Mucosa of rectum (tissue), 2 donors: ENCODE measurements at regions not wholly inside any gene's neighbourhood (a gene's known extent, or its start where the extent isn't known, plus 50 kb on each side); places are given as distances from the start of the nearest gene placed in this dataset.

Experiments used
- H3K27ac ChIP-seq, 2 donors: one replicate each; pipeline ENCODE4 v1.7.0; 2013; ENCODE audit warnings: inconsistent platforms in 2 of 2, low read depth in 2 of 2, low read length in 2 of 2
- H3K27me3 ChIP-seq, 2 donors: one replicate each; pipeline ENCODE4 v1.7.0; 2013; ENCODE audit warnings: low read length in 2 of 2; ENCODE audit not compliant: control insufficient read depth in 2 of 2, insufficient read depth in 2 of 2
- H3K36me3 ChIP-seq, 2 donors: one replicate each; pipeline ENCODE4 v1.7.0; 2013; ENCODE audit warnings: low read length in 2 of 2; ENCODE audit not compliant: control insufficient read depth in 2 of 2, insufficient read depth in 2 of 2
- H3K4me1 ChIP-seq, 2 donors: one replicate each; pipeline ENCODE4 v1.7.0; 2013; ENCODE audit warnings: low read length in 2 of 2, mild to moderate bottlenecking in 1 of 2; ENCODE audit not compliant: control insufficient read depth in 2 of 2, insufficient read depth in 2 of 2
- H3K4me3 ChIP-seq, 2 donors: one replicate each; pipeline ENCODE4 v1.7.0; 2013; ENCODE audit warnings: low read length in 2 of 2
- H3K9ac ChIP-seq, 2 donors: one replicate each; pipeline ENCODE4 v1.7.0; 2013; ENCODE audit warnings: low read length in 2 of 2, low read depth in 1 of 2, mild to moderate bottlenecking in 1 of 2
- H3K9me3 ChIP-seq, 2 donors: one replicate each; pipeline ENCODE4 v1.7.0; 2013; ENCODE audit warnings: low read length in 2 of 2; ENCODE audit not compliant: control insufficient read depth in 2 of 2
- donor health status: healthy.
- donor health status: Normal muscosa, but diverticular disease.

DNA sequence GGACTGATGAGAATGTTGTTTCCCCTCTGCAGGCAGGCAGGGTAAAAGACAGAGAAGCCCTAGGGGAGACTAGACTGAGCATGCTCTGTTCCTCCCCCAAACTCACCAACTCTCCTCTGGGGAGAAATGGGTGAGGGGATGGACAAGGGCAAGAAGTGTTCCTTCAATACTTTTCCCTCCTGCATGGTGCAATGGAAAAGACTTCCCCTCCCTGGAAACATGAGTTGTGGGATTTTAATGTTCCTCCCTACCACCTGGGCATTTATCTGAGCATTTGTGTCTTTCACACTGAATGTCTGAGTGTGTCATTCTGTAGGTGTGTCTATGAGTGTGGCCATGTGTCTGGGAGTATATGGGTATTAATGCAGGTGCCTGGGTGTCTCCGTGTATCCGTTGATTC lies 275.7 kb downstream of the C1orf94 start:
- Histone ChIP-seq H3K27ac (no peak overlapping the region), H3K4me3 (no peak overlapping the region), H3K36me3 (no peaks in the 10 kb centered on the region), H3K9ac (no peak overlapping the region), H3K27me3 (no peaks in the 10 kb centered on the region), H3K9me3 (no peaks in the 10 kb centered on the region), H3K4me1 (no peaks in the 10 kb centered on the region)

DNA sequence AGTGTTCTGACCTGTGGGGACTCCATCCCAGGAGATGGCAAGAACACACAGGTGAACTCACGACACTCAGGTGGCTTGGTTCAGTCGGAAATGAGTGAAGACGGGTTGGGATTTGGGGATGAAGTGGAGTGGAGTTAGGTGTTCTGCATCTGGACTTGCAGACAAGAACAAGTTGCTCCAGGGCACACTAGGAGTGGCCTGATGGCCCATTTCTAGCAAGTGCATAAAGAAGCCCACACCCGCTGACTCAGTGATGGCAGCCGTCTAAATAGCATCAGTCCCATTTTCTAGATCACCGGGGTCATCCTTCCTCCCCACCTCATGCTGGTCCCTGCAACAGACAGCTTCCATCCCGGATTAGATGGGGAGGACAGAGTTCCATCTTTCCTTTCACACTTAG lies 278.4 kb downstream of the C1orf94 start:
- H3K4me1 ChIP-seq = no peaks in the 10 kb centered on the region
- no peak overlapping the region for H3K9ac ChIP-seq
- H3K36me3 ChIP-seq = no peaks in the 10 kb centered on the region
- no peaks in the 10 kb centered on the region for H3K9me3 ChIP-seq
- H3K4me3 ChIP-seq = no peak overlapping the region
- H3K27me3 ChIP-seq = no peaks in the 10 kb centered on the region
- no peak overlapping the region for H3K27ac ChIP-seq

DNA sequence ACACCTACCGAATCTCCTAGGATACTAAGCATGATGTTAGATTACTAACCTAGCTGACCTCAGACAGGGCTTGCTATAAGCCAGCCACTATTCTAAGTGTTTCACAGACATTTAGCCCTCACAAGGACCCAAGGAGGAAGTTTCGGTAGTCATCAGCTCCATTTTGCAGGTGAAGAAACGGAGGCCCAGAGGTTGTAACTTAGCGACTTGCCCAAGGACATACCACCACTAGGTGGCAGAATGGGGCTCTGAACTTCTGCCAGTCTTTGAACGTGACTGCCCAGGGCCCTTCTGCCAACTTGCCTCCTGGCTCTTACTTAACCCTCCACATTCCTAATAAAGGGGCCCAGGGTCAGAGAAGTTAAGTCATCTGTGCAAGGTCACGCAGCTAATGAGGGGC lies 283.5 kb downstream of the C1orf94 start:
- Histone ChIP-seq H3K36me3 (no peaks in the 10 kb centered on the region), H3K27me3 (no peaks in the 10 kb centered on the region), H3K4me1 (no peaks in the 10 kb centered on the region), H3K27ac (no peak overlapping the region), H3K9me3 (no peaks in the 10 kb centered on the region), H3K4me3 (no peak overlapping the region), H3K9ac (no peak overlapping the region)

DNA sequence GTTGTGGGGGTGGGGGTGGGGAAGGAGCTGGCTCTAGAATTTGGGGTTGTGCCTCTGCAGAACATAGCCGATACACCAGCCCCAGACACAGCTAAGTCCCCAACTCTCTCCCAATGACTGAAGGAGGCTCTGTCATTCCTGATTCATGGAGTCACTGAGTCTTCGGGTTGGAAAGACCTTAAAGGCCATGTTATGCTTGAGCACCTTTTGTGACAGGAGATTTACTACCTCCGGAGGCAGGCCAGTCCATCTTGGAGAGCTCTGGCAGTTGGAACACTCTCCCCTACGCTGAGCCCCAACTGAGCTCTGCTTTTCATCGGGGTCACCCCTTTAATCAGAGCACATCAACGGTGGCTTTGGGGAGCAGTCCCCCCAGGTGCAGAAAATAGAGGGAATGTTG lies 284.4 kb upstream of the GJB5 start:
- H3K36me3 ChIP-seq = no peaks in the 10 kb centered on the region
- no peaks in the 10 kb centered on the region for H3K4me1 ChIP-seq
- no peak overlapping the region for H3K27ac ChIP-seq
- H3K27me3 ChIP-seq = no peaks in the 10 kb centered on the region
- H3K4me3 ChIP-seq = no peak overlapping the region
- no peaks in the 10 kb centered on the region for H3K9me3 ChIP-seq
- H3K9ac ChIP-seq = no peak overlapping the region

DNA sequence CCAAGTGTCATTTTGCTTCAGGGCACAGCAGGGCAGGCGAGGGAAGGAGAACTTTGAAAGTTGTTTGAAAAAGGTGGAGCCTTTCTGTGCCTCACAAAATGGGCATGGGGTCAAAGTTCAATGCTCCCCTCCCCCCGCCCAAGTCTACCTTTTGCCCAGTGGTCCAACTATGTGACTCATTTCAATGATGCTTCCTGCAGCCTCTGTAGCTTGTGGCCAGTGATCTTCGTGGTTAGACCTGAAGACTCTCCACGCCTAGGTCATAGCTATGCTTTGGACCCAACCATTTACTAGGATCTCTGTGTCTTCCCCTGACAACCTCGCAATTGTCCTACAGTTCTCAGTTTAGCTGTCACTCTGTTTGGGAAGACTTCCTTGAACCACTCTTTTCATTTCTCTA lies 280.3 kb upstream of the GJB5 start:
- Histone ChIP-seq H3K4me3 (no peak overlapping the region), H3K36me3 (no peaks in the 10 kb centered on the region), H3K27ac (no peak overlapping the region), H3K9me3 (no peaks in the 10 kb centered on the region), H3K27me3 (no peaks in the 10 kb centered on the region), H3K9ac (no peak overlapping the region), H3K4me1 (no peaks in the 10 kb centered on the region)

DNA sequence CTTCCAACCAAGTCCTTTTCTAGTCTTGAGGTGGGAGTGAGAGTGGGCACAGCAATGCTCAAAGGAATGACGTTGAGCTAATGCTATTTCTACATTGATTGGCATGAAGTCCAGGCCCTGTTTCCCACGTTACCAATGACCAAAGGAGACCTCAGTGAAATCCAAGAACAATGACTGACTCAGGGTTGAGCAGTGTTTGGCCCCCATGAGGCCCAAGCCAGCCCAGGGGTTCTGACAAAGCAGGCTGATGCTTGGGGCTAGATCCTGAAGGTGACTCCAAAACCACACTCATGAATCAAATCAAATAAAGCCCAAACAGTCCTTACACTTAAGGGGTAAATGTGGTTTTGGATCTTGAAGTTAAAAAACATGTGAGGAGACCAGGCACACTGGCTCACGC lies 278.5 kb upstream of the GJB5 start:
- Histone ChIP-seq H3K9ac (no peak overlapping the region), H3K36me3 (no peaks in the 10 kb centered on the region), H3K27me3 (no peaks in the 10 kb centered on the region), H3K9me3 (peaks cover 0 to 4% of the 10 kb centered on the region in 2 donors), H3K4me1 (no peaks in the 10 kb centered on the region), H3K27ac (no peak overlapping the region), H3K4me3 (no peak overlapping the region)

DNA sequence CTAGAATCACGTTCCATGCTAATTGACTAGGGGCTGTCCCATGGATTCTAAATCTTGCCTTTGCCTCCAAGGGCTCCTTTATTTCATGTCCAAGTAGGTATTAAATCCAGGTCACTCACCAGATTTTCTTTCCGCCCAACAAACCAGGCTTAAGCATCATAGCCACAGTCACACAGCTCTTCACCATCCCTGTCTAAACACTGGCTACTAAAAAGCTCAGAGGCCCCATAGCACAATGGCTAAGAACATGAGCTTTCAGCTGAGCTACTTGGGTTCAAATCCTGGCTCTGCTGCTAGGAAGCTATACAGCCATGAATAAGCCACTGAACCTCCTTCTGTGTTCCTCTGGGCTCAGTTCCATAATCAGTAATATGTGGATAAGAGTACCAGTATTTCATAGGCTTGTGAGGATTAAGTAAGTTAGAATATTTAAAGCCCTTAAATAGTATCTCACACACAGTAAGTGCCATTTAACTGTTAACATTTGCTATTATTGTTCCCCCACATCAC lies 277.2 kb upstream of the GJB5 start:
- H3K4me1 ChIP-seq = no peaks in the 10 kb centered on the region
- no peak overlapping the region for H3K4me3 ChIP-seq
- peaks cover 0 to 4% of the 10 kb centered on the region in 2 donors for H3K9me3 ChIP-seq
- H3K9ac ChIP-seq = no peak overlapping the region
- H3K27ac ChIP-seq = no peak overlapping the region
- H3K27me3 ChIP-seq = no peaks in the 10 kb centered on the region
- no peaks in the 10 kb centered on the region for H3K36me3 ChIP-seq

DNA sequence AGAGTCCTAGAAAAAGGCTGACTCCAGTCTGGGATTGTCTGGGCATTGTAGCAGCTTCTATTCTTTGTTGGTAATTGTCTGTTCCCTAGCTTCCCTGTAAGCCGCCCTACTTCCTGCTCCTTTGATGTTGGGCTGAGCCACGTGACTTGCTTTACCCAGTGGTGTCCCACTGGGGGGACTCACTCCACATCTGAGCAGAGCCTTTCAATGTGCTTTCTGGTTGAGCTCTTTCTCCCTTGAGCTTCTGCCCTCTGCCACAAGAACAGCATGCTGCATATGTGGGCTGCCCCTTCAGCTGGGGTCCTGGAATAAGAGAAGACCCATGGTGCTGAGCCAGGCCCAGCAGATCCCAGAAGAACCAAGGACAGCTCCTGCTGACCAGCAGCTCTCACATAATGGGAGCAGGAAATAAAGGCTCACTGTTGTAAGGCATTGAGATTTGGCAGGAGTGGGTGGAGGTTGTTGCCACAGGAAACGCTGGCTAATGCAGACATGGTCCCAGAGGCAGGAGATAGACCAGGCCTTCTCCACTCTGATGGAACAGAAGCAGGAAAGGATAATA lies 276.3 kb upstream of the GJB5 start:
- Histone ChIP-seq H3K27ac (no peak overlapping the region), H3K4me1 (no peaks in the 10 kb centered on the region), H3K9ac (no peak overlapping the region), H3K4me3 (no peak overlapping the region), H3K9me3 (peaks cover 0 to 4% of the 10 kb centered on the region in 2 donors), H3K36me3 (no peaks in the 10 kb centered on the region), H3K27me3 (no peaks in the 10 kb centered on the region)

DNA sequence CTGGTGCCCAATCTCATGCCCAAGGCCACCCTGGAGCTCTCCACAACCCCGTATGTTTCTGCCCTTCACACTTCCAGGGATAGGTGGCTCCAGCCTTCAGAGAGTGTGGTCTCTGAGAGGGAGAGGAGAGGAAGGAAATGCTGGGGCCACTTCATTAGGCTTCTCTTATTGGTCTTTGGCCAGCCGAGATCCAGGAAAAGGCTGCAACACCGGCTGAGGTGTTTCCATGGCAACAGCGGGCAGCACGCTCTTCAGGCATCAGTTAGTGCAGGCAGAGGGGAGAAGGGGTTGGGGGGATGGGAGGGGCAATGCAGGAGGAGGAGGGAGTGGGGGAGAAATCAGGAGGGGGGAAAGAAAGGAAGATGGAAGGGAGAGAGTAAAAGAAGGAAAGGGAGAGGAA lies 275.1 kb upstream of the GJB5 start:
- Histone ChIP-seq H3K4me3 (no peak overlapping the region), H3K9me3 (peaks cover 0 to 4% of the 10 kb centered on the region in 2 donors), H3K27ac (no peak overlapping the region), H3K36me3 (no peaks in the 10 kb centered on the region), H3K27me3 (no peaks in the 10 kb centered on the region), H3K9ac (no peak overlapping the region), H3K4me1 (no peaks in the 10 kb centered on the region)

DNA sequence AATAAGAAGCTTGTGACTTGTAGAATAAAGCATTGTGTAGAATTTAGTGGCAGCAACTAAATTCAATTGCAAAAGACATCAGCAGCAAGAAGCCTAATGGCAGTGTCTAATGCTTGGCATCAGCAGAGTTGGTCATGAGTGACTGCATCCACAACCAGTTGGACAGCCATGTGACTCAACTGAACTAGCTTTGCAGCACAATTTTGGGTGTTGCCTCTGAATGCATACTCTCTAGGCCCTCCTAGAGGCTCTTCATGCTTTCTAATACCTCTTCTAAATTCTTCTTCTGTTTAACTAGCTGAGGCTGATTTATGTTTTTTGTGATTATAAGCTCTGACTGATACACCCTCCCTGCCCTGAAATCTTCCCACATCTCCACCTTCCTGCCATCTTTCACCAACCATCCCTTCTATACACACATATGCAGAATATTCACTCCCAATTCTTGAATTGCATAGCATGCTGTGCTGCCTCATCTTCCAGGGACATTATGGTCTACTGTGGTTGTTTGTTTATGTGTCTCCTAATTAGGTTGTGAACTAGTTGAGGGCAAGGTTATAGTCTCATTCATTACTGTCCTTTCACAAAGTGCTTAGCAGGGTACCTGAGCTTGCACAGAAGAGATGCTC lies 266.7 kb upstream of the GJB5 start:
- Histone ChIP-seq H3K27ac (no peak overlapping the region), H3K4me3 (no peak overlapping the region), H3K36me3 (no peaks in the 10 kb centered on the region), H3K9ac (no peak overlapping the region), H3K27me3 (no peaks in the 10 kb centered on the region), H3K9me3 (peaks cover 0 to 2% of the 10 kb centered on the region in 2 donors), H3K4me1 (no peaks in the 10 kb centered on the region)
